ENCODE measurements at regions not wholly inside any gene's neighbourhood (a gene's known extent, or its start where the extent isn't known, plus 50 kb on each side); places are given as distances from the start of the nearest gene placed in this dataset.

DNA sequence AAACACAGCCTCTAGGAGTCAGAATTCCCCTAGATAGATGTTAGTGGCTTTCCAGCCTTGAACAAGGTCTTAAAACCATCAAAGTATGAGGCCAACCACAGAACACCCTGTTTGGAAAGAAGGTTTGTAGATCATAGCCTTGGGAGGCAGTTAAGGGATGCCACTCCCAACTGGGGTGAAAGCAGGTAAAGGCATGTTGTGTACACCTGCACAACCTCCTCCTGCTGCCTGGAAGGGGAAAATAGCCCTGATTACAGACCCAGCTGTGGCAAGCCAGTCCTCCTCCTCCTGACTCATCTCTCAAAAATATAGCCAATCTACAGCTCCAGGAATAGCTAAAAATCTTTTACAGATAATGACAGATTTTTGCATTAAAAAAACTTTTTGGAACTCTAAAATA is 108.1 kb downstream of the RBM43 start:
- no peak for DNase-seq

DNA sequence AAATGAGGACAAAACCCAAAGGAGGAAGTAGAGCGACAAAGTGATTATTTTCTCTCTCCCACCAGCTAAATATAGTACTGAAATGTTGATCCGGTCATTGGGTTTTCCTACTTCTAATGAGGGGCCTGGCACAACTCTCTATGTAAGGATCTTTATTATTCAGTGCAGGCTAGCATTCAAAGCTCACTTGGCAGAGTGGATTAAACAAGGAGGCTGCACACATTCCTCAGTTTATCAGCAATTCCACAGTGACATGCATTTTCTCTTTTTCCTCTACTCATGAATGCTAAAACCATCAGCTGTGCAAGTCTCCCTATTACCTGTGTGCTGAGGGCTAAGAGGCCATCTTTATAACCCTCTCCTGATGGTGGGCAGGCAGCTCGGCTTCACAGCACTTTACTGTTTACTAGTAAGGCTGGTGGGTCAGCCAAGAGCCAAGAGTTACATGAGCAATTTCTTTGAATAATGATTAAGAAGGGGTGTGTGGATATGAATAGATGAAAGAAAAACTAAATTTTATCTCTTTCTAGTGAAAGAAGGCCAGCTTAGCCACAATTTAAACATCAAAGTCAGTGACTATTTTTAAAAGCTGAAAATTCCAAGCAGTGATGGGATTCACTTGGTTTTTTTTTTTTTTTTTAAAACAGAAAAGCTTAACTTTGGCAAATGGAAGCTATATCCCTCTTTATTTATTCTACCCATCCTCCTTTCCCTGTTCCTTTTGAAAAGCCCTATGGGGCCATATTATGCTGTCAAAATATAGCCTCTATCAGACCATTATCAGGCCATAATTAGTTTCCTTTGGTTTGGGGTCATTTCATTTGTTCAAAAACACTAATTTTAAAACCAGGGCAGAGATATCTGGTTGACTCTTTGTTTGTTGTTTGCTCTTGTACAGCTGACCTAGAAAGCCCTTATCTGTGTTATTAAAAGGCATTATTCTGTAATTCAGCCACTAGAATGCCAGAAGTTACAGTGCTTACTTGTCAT is 111.0 kb downstream of the RBM43 start:
- no peak for DNase-seq

DNA sequence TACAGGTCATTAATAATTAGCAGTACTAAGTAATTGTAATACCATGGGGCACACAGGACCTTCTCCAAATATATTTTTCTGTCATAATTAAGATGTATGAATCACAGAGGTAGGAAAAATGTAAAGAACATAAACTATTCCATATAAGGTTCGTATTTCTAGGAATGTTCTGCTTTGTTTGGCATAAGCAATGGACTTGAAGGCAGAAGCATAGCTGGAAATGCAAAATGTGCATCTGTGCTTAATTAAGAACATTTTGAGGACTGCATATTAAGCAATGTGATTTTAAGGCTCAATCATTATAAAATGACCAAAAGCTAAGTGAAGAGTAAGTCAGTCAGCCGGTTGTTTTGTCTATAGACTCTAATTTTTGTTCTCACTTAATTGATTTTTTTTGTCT is 123.2 kb downstream of the RBM43 start:
- DNase-seq: no peak

DNA sequence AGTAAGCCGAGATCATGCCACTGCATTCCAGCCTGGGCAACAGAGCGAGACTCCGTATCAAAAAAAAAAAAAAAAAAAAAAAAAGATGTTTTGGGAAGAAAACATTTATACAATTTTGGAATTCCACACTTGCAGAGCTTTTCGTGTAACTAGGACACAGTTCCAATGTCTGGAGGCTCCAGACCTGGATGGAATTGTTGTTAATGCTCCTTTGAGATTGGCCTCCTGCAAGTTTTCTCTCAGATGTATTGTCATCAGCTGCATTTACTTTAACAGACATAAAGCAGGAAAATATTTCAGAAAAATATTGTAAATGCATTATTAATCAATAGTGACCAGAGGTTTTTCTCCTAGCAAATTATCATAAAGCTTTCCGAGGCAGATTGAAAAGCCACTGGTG is 124.1 kb downstream of the RBM43 start:
- no peak for DNase-seq

DNA sequence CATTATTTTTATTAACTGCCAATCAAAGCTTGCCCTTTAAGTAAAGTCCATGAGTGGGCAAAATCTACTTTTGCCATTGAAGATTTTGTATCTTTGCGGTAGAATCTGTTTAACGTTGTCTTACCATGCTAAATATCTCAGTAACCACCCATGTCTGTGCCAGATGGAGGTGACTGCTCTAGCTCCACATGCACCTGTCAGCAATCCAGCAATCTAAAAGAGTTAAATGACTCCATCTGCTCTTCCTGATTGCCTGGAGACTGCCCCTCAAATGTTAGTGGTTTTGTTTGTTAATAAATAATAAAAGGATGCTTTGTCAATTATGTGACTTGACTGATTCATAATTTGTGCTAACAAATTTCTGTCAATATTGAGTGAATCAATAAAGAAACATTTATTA is 141.7 kb downstream of the RBM43 start:
- DNase-seq: no peak

DNA sequence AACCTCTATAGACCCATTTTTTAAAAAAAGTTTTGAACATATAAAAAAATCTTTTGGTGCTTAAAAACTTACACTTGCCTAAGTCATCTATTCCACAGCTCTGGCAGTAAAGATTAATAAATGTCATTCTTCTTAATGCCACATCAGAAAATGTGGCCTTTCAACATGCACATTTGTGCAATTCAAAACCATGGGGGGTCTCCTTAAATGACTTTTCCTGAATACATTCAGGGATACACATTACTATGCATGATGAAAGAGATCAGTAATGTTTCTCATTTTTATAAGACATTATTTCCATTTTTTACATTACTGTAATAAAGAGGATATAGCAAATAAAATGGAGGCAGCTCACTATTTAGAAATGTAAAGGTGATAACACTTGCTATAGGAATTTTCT is 142.3 kb downstream of the RBM43 start:
- DNase-seq: no peak

DNA sequence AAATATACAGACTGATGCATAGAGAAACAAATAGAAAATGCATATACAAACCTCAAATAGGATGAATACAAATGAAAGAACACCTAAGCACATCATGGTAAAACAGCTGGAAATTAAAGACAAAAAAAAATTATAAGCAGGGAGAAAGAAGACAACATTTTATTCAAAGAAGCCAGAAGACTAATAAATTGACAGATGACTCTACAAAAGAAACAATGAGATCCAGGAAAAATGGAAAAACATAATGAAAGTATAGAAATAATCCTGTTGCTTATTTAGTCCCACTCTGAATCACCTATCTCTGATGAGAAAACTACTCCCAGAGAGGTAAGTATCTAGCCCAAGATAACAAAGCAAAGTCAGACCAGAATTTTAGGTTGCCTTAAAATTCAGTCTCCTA is 143.4 kb downstream of the RBM43 start:
- no peak for DNase-seq

DNA sequence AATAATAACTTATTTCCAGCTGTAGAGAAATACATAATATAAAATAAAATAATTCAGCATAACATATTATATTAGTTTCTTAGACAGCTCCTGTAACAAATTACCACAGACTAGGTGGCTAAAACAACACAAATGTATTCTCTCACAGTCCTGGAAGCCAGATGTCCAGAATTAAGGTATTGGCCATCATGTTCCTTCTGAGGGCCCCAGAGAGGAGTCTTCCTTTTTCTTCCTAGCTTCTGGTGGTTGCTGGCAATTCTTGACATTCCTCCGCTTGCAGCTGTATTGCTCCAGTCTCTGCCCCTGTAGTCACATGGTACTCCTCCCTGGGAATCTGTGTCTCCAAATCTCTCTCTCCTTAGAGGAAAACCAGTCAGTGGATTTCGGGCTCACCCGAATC is 146.8 kb downstream of the RBM43 start:
- DNase-seq: no peak

DNA sequence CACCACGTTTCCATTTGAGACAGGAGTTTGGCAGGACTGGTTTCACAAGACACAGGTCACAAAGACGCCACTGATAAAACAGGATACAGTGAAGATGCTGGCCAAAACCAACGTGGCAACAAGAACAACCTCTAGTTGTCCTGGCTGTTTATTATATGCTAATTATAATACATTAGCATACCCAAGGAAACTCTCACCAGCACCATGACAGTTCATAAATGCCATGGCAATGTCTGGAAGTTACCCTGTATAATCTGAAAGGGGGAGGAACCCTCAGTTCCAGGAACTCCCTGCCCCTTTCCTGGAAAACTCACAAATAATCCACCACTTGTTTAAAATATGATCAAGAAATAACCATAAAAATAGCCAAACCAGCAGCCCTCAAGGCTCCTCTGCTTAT is 148.3 kb downstream of the RBM43 start:
- DNase-seq: no peak

DNA sequence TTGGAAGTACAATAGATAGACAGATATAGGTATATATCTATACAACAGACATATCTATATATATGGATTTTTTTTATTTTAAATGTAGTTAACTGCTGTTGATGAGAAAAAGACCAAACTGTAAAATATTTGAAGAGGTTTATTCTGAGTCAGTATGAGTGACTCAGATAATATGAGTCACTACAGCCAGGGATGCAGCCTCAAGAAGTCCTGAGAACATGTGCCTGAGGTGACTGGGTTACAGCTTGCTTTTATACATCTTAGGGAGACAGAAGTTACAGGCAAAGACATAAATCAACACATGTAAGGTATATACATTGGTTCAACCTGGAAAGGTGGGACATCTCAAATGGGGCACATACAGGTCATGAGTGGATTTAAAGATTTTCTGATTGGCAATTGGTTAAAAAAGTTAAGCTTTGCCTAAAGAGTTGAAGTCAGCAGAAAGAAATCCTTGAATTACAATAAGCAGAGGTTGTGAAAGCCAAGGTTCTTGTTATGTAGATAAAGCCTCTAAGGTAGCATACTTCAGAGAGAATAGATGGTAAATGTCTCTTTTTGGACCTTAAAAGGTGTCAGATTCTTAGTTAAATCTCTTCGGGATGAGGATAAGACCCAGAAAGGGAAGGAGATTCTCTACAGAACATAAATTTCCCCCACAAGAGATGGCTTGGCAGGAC is 149.9 kb downstream of the RBM43 start:
- no peak for DNase-seq

DNA sequence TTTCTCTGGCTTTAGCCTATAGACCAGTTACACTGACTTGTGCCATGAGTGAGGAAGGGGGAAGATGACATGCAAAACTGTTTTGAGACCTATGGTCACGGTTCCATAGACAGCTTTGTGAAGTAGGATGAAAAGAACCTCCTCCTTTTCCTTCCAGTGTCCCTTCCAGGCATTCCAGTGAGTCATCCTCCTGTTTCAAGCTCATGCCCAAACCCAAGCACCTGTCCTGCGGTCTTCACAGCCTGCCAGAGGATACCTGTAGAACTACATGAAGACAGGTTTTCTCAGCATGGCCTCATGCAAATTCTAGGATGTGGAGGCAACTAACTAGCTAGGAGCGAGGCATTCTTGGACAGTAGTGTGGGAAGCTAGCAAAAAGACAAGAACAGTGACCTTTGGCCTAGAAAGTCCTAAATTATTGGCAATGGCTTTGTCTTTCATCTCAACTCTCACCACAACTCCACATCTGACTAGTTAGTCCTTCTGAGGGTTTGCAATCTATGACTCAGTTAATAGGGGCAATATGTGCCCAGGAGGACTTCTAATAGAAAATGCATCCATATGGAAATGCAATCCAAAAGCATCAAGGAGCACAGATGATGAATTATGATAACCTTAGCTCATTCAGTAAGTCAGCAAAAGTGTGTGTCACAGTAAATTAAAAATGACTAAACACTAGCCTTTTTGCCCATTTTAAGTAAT is 154.7 kb downstream of the RBM43 start:
- no peak for DNase-seq

DNA sequence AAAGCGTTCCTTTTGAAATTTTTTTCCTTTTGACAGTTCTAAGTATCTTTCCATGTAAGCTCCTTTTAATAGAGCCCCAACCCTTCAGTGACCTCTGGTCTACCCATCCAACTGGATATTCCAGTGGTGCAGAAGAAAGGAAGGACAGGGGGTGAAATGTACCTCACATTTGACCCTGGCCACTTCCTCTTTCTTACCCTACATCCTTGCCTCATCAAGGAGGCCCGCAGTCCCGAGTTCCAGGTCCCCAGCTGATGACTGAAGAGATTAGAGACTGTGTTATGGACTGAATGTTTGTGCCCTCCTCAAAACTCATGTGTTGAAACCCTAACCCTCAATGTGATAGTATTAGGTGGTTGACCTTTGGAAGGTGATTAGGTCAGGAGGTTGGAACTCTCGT is 158.1 kb downstream of the RBM43 start:
- no peak for DNase-seq

DNA sequence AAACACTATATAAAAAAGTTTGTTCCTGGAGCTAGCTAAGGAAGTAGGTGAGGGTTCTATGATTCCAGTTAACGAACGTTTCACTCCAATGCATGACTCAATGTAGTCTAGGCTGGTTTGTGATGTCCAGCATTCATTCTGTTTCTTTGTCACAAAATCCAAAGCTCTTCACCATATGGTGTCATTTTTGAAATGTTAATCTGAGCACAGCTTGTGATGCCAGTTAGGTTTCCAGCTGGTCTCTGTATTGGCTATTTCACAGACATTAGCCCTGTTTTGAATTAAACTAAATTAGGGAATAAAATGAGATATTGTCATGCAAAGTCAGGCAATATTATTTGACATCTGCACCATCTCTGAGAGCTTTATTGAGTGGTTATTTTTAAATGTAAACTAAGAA is 159.4 kb downstream of the RBM43 start:
- no peak for DNase-seq

DNA sequence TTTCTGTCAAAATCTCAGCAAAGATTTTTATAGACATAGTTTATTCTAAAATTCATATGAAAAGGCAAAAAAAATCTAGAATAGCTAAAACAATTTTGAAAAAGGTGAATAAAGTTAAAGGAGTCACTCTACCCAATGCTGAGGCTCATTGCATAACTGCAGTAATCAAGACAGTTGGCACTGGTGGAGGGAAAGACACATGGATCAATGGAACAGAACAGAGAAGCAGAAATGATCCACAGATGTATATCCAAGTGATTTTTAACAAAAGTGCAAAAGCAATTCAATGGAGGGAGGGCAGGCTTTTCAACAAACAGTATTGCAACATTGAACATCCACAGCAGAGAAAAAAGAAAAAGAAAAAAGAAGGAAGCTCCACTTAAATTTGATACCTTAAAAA is 162.8 kb downstream of the RBM43 start:
- no peak for DNase-seq

DNA sequence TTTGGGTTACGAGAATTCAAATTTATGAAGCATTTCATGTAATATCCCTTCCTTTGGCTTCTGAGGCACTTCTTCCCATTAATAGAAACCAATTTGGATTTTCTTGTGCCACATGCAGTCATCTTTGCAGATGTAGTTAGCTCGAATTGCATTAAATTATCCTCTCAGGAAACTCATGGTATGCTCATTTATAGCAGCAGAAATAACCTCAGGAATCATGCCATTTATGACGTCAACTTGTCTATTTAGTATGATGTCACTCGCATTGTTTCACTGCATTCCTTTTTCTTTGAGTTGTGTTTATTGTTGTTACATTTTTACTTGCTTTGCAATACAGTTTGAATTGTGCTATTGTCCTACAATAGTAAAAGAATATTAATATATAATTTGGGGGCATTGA is 163.8 kb downstream of the RBM43 start:
- DNase-seq: no peak

DNA sequence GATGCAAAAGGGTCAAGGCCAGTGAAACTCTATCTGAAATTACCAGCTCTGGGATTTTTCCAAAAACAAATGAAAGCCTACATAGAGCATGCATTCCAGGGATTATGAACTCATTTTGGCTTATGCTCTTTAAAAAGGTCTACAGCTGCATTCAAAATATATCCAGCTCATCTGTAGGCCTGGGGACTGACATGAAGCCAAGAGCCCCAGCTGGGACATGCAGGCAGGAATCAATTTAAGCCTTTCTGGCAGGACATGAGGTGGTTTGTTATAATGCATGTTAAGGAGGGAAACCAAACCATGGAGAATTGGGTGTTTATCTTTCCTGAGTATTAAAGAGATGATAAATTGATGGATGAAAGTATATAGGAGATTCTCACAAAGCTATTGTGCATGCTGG is 164.5 kb downstream of the RBM43 start:
- DNase-seq: no peak

DNA sequence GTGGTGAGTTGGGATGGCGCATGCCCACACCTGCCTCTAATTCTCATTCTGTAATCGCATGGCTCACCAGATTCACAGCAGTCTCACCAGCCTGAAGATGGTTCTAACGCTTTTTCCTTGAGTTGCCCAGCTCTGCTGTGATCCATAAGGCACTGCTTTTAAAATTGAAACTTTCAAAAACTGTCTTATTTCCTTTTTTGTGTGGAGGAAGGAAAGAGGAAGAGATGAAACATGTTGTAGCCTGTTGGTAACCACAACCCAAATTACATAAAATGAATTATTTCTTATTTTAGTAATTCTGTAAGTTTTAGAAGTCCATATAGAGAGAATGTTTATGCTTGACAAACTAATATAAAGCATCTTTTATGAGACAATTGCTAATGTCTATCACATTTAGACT is 165.4 kb downstream of the RBM43 start:
- no peak for DNase-seq

DNA sequence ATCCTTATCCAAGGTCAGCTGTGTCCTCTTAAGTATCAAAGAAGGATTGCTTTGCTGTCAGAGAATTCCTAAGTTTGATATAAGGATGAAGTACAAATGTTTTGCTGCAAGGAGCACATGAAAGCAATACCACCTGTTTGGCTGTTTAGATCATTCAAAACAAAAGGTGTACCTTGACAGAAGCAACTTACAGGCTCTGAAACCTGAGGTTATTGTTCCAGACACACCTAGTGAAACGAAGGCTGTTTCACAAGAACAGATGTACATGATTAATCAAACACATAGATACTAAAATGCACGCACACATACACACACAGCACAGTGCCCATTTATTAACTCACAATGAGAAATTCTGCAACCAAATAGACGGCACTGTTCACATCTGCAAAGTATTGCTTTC is 166.2 kb downstream of the RBM43 start:
- DNase-seq: no peak

DNA sequence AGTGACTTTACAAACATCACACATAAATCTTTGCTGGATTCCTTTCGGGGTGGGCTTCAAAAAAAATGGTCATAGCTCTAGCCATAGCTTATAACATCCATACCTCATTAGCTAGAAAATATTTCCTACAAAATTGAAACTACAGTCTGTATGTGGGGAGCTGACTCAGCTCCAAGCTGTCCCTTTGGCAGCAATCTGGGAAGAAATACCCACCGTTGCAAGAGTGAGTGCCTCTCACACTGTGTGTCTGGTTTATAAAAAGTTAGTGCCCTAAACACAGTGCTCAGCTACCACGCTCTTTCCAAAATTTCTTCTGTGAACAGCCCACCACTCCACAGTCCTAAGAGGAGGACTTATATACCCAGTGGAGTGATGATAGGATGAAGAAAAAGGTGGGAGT is 170.1 kb downstream of the RBM43 start:
- no peak for DNase-seq

DNA sequence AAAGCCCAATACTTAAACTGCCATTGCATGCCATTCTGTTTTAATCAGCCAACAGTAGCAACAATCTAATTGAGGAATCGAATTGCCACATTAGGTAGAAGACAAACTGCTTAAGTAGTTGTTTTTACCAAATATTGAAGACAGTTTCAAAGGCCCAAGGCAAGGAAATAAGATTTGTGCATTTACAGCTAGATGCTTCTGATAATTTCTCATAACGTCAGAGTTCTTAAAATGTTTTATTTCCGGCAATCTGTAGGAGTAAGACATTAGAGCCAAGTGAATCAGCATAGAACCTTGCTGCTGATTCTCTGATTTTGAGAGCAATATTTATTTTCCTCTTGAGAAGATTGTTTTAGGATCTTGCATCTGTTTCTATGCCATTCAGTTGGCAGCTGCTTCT is 174.3 kb downstream of the RBM43 start:
- DNase-seq: no peak

DNA sequence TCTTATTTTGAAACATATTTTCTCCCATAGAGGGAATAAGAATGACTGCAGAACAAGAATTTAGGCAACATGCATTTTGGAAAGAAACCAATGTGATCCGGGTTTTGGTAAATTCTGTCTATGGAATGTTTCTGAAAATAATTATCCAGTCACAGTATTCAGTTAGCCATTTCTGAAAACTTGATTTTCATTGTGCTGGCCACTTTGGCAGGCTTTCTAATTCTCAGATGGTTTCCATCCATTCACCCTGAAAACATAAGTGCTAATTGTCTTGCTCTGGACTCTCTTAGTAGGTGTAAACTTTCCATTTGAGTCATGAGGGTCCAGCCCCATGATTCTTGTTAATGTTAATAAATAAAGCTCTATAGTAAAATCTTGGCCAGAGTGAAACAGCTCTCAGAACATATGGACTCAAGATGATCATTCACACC is 176.5 kb downstream of the RBM43 start:
- DNase-seq: no peak

DNA sequence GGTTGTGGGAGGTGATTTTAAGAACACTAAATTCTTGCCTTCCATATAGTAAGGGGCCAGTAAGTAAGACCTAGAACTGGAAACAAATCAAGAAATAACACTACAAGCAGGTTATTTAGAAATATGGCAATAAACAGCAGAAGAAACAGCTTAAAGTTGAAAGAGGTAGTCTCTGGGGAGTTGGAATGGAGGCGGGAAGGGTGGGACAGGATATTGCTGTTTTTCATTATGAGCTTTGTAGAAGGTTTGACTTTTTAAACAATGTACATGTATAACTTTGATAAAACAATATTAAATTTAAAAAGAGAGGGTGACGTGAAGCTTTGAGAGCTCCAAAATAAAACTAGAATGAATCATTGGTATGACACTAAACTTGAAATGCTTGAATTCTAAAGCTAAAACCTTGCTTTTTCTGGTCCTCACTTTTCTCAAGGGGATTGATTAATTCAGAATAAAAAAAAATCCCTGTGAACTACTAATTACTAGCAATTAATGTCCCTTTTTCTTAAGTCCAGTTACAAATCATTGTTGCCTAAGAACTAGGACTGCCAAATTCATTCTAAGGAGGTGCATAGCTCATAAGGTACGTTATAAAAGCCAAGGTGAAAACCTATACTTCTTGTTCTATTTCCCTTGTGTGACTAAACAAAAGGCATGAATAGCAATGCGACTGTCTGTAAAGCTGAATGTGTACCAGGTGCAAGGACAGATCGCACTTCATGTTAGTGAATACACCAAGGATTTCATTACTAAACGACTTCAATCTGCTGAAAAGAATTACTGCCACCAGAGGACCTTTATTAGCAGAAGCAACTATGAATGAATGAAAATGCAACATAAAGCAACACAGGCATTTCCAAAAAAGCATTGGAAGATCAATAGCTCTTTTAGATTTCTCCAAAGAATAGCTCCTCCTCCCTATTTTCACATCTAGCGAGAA is 177.5 kb downstream of the RBM43 start:
- no peak for DNase-seq

DNA sequence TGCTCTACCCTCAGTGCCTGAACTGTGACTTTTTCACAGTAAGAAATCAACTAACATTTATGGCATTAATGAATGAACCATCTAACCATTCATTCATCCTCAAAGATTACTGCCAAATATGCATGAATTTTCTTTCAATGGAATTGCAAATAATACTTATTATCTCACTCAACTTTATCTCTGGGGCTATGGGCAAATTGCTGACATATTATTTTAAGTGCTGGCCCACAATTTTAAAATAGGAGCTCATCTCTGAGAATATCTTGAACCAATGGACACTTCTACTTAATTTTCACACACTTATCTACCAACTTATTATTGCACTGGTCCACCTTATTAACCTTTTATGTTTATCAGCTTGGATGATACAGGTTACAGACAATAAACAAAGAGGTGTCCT is 182.8 kb downstream of the RBM43 start:
- DNase-seq: no peak

Measured in 8988T (cell line).